Testis (tissue), 2 donors: ENCODE measurements at regions not wholly inside any gene's neighbourhood (a gene's known extent, or its start where the extent isn't known, plus 50 kb on each side); places are given as distances from the start of the nearest gene placed in this dataset.
"Not testable (repeated sequence)": the region's sequence is repeated elsewhere in the genome, so short reads cannot be mapped to it uniquely, and the experiment has no call there.

Experiments
- CTCF ChIP-seq, 3 experiments: fragments of 450-650 bp in 2 of 3; fragments of 200-600 bp in 1 of 3; sonication (generic) in 1 of 3; IDR thresholded peaks; one replicate each; pipeline ENCODE4 v1.5.1; 2016 to 2019; ENCODE audit warnings: antibody characterized with exemption in 3 of 3, mild to moderate bottlenecking in 2 of 3, moderate library complexity in 1 of 3
- POLR2A ChIP-seq: fragments of 450-650 bp; IDR thresholded peaks from one replicate; pipeline ENCODE4 v1.6.1; 2017; ENCODE audit warnings: antibody characterized with exemption, mild to moderate bottlenecking, moderate library complexity

- TF ChIP-seq CTCF (IDR thresholded peaks at IDR 0.05); POLR2A: not testable (repeated sequence)
These were observed 60.8 kb downstream of the GOLGA8K start for GRCh38 chr15:32342268-32342667.
